ENCODE measurements at regions not wholly inside any gene's neighbourhood (a gene's known extent, or its start where the extent isn't known, plus 50 kb on each side); places are given as distances from the start of the nearest gene placed in this dataset.
"Not testable (repeated sequence)": the region's sequence is repeated elsewhere in the genome, so short reads cannot be mapped to it uniquely, and the experiment has no call there.

DNA sequence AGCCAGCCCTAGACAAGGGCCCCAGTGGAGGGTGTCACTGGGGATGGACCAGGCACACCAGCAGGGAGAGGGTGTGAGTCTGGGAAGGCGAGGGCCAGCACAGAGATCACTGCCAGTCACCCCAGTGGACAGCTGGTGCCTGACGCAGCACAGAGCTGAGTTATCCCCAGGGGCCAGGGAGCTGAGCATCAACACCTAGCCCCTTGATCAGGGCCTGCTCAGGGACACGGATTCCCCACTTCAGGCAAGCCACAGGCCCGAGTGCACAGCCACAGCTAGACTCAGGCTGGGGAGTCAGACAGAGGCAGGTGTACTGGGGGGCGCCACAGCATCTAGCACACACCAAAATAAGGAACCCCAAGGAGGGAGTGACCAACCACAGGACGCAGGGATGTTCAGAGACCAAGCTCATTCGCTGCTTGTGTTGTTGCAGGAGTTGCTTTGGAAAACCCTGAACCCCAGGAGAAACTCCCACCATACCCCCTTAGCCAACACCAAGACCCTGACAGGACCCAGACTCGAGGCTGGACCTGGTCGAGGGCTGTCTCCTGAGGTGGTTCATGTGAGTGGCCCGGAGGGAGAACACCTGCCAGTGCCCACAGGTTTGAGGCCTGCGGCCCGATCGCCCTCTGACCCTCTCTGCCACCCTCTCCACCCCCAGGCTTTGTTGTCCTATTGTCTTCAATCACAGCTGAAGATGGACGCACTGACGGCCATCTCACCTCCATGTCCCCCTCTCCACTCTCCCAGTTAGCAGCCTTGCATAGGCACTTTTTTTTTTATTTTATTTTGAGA is 146.8 kb downstream of the TPRA1 start:
- no peak for FAIRE-seq
- DNase-seq (ENCODE audit: insufficient read length, low spot score): no peak

DNA sequence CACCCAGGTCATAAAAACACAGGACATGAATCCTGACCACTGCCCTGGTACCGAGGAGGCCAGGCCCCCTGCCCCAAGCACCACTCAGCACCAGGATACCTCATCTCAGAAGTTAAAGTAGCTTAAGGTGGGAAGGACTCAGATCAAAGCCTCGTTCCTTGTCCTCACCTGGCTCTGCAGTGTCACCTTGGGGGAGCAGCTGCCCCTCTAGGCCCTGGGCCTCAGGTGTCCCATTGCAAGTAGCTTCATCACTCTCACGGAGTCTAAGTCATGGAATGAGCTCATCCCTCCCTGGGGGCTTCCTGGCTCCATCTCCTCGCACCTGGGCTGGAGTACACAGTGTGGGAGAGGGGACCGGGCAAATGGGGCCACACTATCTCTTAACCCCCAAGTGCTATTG is 148.0 kb downstream of the TPRA1 start:
- FAIRE-seq: no peak
- DNase-seq (ENCODE audit: insufficient read length, low spot score): no peak

DNA sequence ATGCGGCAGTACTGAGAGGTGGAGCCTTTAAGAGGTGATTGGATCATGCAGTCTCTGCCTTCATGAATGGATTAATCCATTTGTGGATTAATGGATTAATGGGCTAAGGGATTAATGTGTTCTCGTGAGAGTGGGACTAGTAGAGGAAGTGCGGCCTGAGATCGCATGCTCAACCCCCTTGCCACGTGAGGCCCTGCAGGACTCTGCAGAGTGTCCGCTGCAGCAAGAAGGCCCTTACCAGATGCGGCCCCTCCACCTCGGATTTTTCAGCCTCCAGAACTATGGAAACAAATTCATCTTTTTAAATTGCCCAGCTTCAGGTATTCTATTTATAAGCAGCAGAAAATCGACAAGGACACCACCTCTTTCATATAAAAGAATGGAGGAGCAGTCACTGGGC is 148.8 kb downstream of the TPRA1 start:
- FAIRE-seq: no peak
- no peak for DNase-seq (ENCODE audit: insufficient read length, low spot score)

DNA sequence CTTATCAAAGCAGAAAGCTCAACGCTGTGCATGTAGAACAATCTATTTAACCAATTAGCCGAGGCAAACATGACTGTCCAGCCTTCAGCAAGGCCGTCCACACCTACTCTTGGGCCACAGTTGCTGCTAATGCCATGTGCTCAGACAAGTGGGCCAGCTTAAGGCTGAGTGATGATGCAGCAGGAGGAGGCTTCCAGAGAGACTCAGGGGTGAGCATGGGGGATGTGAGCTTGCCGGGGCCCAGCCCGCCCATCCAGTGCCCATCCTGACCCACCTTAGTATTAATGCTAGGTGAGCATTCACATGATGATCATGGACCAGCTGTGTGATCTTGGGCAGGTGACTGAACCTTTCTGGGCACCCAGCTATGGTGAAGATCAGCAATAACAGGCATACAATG is 150.1 kb downstream of the TPRA1 start:
- FAIRE-seq (no peak), DNase-seq (ENCODE audit: insufficient read length, low spot score) (no peak)

DNA sequence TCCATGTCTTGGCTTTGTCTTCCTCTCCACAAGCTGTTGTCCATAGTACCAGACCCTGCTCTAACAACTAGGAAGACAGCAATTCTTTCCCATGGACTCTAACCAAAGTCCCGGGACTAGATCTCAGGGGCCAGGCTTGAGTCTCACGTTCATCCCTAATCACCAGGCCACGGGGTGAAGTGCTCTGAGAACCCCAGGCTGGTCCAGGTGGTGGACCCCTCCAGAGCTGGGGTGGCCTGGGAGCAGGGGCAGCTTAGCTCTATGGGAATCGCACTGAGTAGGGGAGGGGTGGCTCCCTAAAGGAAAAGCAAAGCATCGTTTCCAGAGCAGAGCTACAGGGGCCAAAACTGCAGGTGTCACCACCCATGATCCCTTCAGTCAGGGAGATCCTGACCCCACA is 150.9 kb downstream of the TPRA1 start:
- FAIRE-seq (no peak), DNase-seq (ENCODE audit: insufficient read length, low spot score) (no peak)

DNA sequence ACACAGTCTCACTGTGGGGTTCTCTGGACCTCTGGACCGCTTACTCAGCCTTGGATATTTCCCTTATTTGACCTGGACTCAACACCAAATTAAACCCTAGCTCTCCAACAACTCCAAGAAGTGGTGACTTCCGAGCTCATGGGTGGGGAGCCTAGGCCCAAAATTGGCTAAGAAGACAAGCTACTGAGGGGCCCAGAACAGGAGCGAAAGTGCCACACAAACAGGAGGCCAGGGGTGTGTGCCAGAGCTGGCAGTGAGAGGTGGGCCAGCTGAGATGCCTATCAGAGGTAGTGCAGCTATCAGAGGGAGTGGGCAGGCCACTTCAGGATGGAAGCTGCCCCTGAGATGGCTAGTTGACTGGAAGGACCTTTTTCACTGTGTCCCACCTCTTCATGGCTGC is 151.1 kb upstream of the PRR20G start:
- DNase-seq (ENCODE audit: insufficient read length, low spot score) (no peak), FAIRE-seq (no peak)

DNA sequence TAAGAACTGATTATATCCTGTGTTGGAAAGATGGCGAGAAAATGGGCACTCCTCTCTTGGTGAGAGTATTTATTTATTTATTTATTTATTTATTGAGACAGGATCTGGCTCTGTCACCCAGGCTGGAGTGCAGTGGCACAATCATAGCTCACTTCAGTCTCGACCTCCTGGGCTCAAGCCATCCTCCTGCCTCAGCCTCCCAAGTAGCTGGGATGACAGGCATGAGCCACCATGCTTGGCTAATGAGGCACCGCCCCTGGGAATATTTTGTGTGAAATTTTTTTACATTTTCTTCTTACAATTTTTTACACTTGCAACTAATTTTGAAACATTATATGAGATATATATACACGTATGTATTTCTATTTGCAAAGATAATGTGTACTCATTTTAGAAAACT is 150.5 kb upstream of the PRR20G start:
- FAIRE-seq: no peak

DNA sequence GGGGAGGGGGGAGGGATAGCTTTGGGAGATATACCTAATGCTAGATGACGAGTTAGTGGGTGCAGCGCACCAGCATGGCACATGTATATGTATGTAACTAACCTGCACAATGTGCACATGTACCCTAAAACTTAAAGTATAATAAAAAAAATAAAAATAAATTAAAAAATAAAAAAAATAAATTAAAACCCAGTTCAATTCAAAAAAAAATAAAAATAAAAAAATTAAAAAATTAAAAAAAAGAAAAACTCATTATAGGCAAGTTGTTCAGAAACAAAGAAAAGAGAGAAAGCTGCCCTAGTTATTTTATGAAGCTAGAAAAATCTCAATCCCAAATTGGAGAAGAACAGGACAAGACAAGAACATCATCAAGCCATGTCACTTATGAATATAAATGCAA is 147.5 kb upstream of the PRR20G start:
- FAIRE-seq; DNase-seq (ENCODE audit: insufficient read length, low spot score): not testable (repeated sequence)

More for the DNA sequence above, 150.5 kb upstream of the PRR20G start:
- DNase-seq (ENCODE audit: insufficient read length, low spot score): no peak

DNA sequence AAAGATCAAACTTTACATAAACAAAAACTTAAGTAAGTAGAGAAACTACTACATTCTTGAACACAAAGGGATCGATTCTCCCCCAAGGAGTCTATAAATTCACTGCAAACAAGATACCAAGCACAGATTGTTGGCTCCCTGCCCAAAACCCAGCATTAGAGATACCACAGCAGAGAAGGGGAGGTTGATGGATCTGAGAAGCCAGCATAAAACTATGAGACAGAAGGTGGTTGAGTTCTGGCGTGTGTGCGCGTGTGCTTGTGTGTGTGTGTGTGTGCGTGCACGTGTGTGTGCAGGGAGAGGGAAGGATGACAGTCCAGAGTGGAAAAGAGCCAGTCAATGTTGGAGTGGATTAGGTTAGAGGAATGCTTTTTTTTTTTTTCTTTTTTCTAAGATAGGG is 143.2 kb upstream of the PRR20G start:
- no peak for DNase-seq (ENCODE audit: insufficient read length, low spot score)
- no peak for FAIRE-seq

DNA sequence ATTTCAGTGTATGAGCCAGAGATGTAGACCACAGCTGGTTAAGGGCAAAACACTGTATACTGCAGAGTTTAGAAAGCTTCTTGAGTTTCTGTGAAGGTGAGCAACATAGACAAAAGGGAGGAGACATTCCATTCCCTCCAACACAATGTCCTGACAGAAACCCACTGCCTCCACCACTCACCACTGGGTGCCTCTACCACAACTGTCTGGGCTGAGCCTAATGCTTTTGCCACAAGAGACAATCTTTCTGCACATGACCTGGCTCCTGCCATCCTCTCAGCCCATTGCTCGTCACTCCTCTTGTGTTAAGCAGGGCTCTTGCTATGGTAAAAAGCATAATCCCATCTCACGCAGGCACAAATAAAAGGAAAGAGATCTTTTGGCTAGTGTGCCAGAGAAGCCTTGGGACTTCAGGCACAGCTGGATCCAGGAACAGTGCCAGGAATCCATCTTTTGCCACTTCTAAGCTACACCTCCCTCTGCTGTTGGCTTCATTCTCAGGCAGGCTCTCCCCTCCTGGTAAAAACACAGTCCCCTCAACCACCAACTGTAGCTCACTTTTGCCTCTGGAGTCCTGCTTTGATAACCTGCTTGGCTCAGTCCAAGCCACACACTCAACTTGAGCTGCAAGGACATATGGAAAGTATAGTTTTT is 140.6 kb upstream of the PRR20G start:
- DNase-seq (ENCODE audit: insufficient read length, low spot score) (no peak), FAIRE-seq (no peak)

DNA sequence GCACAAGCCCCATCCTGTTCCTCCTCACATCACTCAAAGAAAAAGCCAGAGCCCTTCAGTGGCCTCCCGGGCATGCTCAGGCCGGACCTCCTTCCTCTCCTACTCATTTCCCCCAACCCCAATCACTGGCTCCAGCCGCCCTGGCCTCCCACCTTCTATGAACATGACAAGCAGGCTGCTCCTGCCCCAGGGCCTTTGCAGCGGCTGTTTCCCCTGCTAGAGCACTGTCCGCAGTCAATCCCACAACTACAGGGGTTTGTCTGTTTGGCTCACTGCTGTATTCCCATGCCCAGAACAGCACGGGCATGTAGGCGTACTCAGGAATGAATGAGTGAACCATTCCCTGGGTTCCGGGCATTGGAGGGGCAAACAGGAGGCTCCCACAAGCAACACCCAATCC is 139.8 kb upstream of the PRR20G start:
- FAIRE-seq (no peak), DNase-seq (ENCODE audit: insufficient read length, low spot score) (no peak)

DNA sequence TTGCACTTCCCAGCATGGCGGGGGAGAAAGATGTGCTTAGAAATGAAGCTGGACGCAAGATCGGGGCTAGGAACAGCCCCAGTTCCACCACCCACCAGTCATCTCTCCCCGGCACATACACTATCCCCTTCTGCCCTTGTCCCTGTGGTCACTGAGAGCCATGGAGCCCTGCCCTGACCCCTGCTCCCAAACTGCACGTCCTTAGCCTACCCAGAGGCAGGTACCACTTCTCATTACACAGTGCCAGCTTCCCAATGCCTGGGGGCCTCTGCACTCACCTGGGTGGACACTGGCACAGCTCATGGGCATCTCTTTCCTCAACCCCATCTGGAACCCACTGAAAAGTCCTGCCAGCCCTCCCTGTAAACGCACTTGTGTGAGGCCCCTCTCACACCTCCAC is 139.3 kb upstream of the PRR20G start:
- no peak for DNase-seq (ENCODE audit: insufficient read length, low spot score)

DNA sequence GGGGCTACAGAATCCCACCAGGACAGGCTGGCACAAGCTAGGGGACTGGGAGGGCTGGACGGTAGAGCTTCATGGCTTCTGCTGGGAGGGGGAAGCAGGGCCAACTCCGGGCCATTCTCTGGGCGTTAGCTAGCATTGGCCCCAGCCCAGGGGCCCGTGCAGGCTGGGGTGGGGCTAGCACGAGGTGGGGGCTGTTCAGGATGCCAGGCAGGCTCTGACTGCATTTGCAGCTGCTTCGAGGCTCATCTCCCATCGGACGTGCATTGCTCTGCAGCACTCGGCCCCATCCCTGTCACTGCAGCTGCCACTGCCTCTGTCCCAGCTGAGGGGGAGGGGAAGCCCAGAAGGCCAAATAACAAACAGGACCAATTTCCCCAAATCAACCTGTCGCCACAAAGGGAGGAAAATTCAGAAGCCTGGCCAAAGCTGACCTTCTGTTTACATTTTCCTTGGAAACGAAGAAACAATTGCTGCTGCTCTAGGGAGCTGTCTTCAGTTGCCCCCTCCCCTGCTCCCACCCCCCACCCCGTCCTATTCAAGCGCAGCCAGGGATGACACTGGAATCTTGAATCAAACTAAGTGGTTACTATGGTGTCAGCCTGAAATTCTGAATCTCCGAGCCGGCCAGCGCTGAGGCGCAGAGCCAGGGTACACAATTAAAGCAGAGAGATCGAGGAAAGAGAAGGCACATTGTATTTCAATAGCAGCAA is 138.8 kb upstream of the PRR20G start:
- DNase-seq (ENCODE audit: insufficient read length, low spot score): no peak
- FAIRE-seq: no peak

More for the DNA sequence above, 139.3 kb upstream of the PRR20G start:
- FAIRE-seq: no peak

DNA sequence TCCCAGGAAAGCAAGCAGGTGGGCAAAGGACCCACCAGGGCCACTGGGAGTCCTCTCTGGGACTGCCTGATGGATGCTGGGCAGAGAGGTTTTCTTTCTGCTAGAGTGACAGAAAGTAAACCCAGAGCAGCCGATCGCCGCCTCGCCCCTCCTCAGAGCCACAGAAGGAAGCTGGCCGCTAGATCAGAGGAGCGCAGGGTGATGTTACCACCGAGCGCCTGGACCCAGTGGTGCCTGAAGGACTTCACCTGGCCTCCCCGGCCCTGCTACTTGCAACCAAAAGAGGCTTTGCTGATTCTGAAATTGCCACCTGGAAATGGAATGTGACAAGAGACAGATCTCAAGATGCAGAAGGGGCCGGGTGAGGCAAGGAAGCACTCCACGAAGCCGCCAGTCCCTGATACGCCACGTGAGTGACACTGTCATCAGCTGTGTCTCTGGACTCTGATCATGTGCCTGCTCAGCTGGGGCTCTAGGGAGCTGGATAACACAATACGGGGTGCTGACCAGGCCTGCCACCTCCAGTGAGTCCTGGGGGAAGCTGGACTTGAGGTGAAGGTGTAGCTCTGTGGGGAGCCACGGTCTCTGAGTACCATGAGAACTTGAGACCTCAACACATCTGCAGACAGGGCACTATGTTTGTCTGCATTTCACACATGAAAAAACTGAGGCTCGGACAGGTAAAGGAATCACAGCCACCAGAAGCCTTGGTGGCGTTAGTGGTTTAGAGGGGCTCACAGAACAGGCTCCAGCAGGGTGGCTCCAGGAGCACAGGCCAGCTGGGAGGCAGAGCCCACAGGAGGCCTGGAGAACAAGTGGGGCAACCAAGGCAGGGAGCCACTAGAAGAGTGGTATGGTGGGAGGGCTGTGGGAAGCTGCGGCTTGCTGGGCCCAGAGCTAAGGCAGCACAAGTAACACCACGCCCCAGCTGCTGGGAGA is 137.9 kb upstream of the PRR20G start:
- no peak for FAIRE-seq
- no peak for DNase-seq (ENCODE audit: insufficient read length, low spot score)

DNA sequence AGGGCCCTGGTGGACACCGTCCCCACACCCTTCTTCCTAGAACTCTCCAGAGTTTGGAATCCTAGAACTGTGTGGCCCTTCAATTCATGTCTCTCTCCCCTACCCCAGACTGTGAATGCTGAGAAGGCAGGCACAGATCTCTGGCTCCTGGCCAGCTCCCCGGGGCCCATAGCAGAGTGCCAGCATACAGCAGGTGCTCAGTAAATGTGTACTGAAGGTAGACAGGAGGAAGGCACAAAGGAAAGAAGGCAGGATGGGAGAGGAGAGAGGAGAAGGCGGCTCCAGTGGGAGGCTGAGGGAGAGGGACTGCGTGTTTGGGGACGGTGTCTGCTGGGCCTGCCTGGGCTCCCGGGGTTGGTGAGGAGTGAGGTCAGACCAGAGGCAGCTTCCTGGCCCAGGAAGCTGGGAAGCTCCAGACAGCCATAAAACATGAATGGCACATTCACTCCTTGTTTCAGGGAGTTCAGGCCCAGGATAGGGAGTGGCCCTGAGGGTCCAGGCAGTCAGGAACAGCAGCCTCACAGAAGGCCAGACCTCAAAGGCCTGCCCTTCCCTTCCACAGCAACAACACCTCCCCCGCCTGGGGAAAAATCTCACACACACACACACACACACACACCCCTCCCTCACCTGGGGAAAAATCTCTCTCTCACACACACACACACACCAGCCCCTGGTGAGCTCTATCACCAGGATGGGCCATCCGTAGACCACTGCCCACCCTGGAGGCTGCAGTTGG is 137.1 kb upstream of the PRR20G start:
- FAIRE-seq (no peak), DNase-seq (ENCODE audit: insufficient read length, low spot score) (no peak)

DNA sequence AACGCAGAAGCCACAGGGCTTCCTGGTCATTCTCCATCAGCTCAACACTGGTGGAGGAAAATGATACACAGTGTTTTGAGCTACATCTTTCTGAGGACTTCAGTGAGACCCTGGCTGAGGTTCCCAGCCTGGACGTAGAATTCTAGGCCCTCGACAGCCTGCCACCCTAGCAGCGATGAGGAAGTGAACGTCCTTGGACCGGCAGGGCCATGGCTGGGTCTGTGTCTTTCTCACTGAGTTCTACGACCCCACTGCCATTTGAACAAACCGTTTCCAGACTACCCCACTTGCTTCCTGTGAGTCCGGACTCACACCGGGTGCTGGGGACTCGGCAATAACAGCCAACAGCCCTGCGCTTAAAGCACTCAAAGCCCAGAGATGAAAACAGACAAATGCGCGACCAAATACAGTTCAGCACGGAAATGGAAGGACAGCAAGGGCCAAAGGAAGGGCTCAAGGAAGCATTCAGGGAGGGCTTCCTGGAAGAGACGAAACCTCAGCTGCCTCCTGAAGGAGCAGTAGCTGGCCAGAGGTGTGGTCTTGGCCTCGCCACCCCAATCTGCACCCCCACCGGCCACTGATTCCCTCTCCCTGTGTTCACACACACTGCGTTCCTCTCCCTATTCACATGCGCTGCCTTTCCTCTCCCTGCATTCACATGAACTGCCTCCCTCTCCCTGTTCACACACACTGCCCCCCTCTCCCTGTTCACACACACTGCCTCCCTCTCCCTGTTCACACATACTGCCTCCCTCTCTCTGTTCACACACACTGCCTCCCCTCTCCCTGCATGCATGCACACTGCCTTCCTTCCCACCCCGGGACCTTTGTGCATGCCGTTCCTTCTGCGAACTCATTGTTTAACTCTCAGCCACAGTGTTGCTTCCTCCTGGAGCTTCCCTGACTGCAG is 136.3 kb upstream of the PRR20G start:
- DNase-seq (ENCODE audit: insufficient read length, low spot score) (no peak), FAIRE-seq (no peak)

DNA sequence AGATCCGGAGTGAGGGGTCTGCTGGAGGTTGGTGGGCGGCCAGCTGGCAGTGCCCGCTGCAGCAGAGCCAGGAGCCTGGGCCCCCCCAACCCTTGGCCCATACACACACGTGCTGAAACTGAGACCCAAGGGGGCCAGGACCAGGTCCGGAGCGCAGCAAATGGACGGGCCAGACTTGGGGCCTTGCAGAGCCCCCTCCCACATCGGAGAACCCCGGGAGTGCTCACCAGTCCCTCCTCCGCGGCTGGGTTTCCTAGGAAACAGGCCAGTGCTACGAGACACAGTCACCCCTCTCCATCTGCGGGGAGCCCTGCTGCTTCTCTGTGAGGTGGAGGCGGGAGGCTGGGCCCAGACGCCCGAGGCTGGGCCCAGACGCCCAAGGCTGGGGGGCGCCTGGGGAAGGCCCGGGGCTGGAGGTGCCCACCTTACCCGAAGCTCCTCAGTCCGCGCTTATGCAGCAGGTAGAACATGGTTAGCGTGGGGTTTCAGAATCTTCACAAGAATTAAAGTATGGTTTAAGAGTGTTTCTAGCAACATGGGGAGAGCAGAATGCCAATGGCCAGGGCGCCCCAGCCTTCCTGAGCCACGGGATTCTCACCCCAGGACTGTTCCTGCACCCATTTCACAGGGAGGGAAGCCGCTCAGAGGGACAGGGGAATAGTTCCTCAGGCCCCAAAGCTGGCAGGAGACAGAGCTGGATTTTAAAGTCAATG is 135.0 kb upstream of the PRR20G start:
- FAIRE-seq (no peak), DNase-seq (ENCODE audit: insufficient read length, low spot score) (no peak)

DNA sequence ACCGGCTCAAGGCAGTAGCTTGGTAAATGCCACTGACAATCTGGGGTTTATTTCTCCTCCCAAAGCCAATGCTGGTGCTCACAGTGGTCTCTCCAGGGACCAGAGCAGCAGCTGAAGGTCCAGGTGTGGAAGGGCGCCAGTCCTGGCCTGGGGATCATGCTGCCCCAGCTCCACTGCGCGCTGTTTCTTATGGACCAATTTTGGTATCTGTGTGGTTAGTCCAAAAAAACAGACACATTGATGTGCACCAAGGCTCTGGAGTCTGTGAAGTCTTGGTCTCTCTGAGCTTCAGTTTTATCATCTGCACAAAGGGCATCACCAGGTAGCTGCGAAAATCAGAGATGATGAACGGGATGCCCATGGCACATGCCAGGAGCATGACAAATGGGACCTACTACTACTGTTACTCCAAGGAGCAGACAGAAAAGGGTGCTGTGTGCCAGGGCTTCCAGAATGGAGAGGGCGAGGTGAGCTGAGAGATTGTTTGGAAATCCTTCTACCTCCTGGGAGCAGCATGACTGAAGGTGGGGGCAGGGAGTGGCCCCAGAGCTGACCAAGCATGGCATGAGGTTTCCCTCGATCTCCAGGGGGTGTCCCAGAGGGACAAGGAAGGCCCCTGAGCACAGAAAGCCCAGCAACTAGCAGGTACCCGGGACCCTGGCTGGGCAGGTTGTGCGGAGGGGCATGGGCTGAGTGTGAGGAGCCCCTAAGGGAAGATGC is 134.3 kb upstream of the PRR20G start:
- FAIRE-seq (no peak), DNase-seq (ENCODE audit: insufficient read length, low spot score) (no peak)

Measured in GM19239 (cell line).